ENCODE measurements at regions not wholly inside any gene's neighbourhood (a gene's known extent, or its start where the extent isn't known, plus 50 kb on each side); places are given as distances from the start of the nearest gene placed in this dataset.

DNA sequence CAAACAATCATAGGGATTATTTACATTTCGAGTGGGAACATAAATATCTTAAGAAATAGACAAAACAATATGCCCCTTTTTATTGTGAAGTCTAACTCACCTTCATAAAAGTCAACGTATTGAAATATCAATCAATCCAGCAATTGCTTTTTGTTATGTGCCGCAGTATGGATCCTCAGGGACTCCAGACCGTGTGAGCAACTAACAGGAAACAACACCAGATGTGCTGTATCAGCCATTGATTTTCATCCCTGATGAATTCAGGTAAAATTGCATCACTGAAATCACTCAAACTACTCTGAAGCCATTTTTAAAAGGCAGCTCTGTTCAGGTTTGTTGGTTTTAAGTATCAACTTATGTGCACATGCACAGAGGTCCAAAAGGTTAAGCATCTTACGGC is 197.3 kb upstream of the FAT1 start:
- TF ChIP-seq, protein P1, sequence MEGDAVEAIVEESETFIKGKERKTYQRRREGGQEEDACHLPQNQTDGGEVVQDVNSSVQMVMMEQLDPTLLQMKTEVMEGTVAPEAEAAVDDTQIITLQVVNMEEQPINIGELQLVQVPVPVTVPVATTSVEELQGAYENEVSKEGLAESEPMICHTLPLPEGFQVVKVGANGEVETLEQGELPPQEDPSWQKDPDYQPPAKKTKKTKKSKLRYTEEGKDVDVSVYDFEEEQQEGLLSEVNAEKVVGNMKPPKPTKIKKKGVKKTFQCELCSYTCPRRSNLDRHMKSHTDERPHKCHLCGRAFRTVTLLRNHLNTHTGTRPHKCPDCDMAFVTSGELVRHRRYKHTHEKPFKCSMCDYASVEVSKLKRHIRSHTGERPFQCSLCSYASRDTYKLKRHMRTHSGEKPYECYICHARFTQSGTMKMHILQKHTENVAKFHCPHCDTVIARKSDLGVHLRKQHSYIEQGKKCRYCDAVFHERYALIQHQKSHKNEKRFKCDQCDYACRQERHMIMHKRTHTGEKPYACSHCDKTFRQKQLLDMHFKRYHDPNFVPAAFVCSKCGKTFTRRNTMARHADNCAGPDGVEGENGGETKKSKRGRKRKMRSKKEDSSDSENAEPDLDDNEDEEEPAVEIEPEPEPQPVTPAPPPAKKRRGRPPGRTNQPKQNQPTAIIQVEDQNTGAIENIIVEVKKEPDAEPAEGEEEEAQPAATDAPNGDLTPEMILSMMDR (optimal IDR thresholded peaks at IDR 0.05 in 1 of 3, IDR thresholded peaks at IDR 0.05 in 1 of 3, conservative IDR thresholded peaks at IDR 0.05 in 1 of 3; ENCODE audit: extremely low read depth in 1 of 3, insufficient read depth in 2 of 3, low read length in 3 of 3), result no peak
- no peak for TF ChIP-seq EZH2 (IDR thresholded peaks at IDR 0.05; ENCODE audit: low read length)
